HG03521 (cell line): ENCODE measurements at regions not wholly inside any gene's neighbourhood (a gene's known extent, or its start where the extent isn't known, plus 50 kb on each side); places are given as distances from the start of the nearest gene placed in this dataset.

Source experiments
- ATAC-seq: cut with Tn5 transposase; IDR thresholded peaks from one replicate; pipeline ENCODE4 v1.9.1; 2021; ENCODE audit warnings: mild to moderate bottlenecking, moderate library complexity; ENCODE audit not compliant: unreplicated experiment

DNA sequence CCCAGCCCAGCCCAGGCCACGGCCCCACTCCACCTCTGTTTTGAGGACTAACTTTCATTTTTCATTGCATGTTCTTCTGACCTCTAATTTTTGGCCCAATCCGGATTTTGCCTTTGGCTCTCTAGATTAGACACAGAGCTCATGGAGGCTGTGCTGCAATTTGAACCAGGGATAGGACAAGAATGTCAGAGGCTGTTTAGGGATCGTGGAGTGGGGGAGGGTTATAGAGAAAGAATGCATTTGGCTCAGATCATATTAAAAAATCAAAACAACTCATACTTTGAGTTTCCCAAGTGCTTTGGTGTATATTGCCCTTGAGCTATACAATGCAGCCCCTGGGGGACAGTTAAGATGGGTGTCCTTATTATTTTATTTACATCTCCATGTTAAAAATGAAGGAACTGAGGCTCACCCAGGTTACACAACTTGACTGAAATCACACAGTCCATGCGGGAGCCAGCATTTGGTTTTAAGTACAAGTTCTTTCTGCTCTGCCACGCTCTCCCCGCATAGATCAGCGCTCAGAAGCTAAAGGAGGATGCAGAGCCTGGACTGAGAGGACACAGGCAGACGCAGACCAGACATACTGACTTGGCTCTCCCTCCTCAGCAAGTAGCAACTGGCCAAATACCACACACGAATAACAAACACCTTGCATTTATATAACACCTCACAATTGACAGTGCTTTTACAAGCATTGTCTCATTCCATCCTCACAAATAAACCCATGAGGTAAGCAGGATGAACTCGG, 126.4 kb upstream of the RAI14 start:
- no peak for ATAC-seq

GRCh38 chr5:34530637-34531036, 125.5 kb upstream of the RAI14 start:
- no peak for ATAC-seq

- no peak for ATAC-seq
Observed at GRCh38 chr5:34531751-34532360, 124.3 kb upstream of the RAI14 start.

DNA sequence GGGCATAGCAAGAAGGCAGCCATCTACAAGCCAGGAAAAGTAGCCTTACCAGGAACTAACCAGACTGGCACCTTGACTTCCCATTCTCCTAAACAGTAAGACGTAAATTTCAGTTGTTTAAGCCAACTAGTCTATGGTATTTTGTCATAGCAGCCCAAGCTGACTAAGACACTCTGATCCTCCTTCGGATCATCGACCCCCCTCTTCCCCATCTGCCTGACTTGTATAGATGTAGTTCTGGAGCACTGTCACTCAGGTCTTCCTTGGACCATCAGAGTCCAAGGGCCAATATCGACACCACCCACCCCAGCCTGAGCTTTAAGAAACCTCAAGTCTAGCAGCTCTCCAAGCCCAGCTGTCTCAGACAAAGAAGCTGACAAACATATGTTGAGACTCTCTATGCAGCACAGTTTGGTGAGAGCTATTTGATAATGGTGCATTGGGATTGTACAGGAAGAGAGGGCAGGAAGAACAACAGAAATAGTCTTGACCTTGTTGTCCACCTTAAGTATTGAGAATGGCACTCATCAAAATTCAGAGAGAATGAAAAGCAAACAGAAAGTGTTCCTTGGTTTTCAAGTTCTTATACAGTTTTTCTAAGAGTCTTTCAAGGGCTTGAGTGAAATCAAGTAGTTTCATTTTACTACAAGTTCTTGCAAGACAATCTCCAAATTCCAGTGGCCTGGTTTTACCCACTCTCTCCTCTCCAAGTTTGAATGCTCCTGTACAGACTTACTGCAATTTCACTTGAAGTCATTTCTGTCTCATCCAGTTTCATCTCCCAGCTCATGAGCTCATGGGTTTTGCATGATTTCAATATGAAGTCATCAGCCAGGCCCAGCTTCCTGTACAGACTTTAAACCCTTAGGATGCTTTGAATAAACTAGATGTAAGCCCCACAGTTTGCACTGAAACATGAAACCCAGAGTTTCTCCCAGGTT, 122.3 kb upstream of the RAI14 start:
- ATAC-seq = peak; percentile 65

GRCh38 chr5:34534523-34535103, 121.5 kb upstream of the RAI14 start:
- ATAC-seq = no peak

GRCh38 chr5:34535433-34535832, 120.7 kb upstream of the RAI14 start:
- no peak for ATAC-seq

DNA sequence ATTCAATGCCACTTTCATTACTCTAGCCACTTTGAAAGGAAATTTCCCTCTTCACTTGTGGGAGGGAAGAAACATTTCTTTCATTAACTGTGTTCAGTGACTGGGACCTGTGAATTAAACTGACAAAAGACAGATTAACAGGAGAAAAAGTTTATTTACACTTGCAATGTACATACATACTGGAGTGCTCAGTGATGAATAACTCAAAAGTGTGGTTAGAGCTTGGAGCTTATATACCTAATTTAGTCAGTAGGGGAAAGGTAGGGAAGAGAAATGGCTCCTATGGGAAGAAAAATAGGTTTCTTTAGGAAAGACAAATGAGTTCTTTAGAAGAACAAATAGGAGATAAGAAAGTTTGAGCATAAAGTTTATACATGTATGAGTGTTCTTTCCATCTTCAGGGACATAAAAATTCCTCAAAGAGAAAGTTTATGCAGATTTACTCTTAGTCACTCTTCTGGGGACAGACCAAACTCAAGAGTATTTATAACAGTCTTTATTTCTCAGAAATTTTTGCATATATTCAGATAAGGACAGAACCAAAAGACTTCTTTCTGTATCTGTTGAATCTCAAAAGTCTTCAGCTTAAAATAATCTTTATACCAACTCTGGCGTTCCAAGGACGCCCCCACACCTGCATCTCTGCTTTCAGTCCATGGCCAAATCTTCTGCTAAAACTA, 120.0 kb upstream of the RAI14 start:
- ATAC-seq = no peak

DNA sequence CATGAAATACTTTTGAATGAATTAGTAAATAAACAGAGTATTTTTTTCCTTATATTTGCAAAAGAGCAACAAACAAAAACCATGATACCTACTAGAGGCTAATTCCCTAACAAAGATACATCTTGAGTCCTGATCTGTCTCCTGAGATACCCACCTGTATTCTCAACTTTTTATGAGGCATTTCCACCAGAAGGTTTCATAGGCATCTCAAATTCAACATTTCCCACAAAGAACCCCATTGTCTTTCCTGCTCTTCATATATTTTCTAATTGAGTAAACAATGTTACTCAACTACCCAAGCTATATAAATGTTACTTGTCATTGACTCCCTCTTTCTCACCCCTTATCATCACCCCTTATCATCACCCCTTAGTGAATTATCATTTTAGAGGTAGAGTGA, 119.4 kb upstream of the RAI14 start:
- no peak for ATAC-seq

- ATAC-seq = no peak
Observed at GRCh38 chr5:34538026-34538672, 118.0 kb upstream of the RAI14 start.

DNA sequence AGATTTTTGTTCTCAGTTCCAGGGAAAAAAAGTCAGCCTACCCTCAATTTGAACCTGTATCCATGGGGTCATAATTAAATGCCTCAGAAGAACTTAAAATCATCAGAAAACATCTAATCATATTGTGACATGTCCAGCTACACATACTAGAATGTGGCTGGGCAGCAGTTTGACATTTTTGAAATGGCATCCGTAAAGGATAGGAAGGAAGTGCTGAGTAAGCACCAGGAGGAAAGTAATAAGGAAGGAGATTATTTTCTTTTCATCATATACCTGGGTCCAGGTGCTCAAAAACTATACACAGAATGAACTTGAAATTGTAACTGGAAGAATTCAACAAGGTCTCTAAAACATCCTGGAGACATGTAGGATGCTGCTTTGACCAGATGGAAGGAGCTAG, 116.9 kb upstream of the RAI14 start:
- no peak for ATAC-seq

GRCh38 chr5:34541067-34541466, 115.1 kb upstream of the RAI14 start:
- no peak for ATAC-seq

GRCh38 chr5:34542818-34543217, 113.3 kb upstream of the RAI14 start:
- ATAC-seq = no peak

DNA sequence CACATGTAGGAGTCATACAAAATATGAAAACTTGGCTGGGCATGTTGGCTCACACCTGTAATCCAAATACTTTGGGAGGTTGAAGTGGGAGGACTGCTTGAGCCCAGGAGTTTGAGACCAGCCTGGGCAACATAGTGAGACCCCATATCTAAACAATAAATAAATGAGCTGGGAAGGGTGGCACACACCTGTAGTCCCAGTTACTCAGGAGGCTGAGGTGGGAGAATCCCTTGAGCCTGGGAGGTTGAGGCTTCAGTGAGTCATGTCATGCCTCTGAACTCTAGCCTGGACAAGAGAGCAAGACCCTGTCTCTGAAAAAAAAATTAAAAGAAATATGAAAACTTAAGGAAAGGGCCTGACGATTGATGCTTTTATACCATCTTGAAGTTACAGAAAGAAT, 112.4 kb upstream of the RAI14 start:
- no peak for ATAC-seq

- no peak for ATAC-seq
Observed at GRCh38 chr5:34544403-34544802, 111.7 kb upstream of the RAI14 start.

DNA sequence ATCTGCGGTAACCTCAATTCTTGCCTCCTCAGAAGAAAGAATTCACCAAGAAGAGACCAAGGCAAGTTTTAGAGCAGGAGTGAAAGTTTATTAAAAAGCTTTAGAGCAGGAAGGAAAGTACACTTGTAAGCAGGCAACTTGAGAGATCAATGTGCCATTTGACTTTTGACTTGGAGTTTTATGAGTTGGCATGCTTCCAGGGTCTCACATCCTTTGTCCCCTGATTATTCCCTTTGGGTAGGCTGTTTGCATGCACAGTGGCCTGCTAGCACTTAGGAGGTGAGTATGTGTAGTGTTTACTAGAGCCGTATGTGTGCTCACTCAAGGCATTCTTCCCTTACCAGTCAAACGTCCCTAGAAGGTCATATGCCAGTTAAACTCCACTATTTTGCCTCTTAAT, 111.0 kb upstream of the RAI14 start:
- no peak for ATAC-seq

DNA sequence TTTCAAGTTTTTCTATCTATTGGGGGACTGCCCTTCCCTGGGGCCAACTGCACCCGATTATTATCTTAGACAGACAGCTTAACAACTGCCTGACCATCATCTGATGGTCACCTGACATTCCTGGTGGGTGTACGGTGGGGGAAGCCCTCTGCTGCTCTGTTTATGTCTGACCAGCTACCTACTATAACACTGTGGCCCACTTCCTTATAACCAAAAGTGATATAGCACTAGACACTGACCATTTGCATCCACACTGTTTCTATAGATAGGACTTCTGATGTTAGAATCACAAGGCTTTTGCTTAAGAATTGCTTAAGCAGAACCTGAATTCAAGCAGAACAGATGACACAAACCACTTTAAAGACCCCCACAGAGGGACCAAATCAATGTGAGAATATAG, 110.5 kb upstream of the RAI14 start:
- ATAC-seq = no peak

GRCh38 chr5:34547300-34548085, 108.6 kb upstream of the RAI14 start:
- no peak for ATAC-seq

DNA sequence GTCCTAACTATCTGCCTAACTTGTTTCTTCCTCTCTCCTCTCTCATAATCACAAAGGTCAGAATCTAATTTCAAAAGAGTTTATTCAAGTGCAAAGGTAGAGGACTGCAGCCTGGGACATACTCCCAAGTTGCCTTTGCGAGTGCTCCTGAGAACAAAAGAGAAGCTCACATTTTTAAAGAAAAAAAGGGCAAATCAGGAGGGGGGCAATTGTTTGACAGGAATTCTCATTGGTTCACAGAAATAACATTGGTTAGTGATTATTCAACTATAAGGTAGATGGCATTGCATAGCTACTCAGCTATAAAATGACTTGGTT, 108.1 kb upstream of the RAI14 start:
- no peak for ATAC-seq

DNA sequence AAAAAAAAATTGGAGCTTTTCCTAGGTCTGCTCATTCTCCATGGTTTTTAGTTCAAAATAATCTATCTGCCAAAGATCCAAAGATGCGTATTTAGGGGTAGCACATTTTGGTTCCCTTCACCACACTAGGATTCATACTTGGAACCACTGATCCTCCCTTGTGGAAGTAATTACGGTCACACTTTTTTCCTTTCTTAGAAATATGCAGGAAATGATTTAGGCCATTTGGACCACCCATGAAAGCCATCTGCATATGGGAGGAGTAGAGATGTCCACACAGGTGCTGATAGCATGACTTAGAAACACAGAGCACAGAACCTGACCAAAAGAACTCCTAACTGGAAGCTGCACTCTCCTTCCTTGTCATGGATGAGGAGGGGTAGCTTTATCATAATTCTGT, 105.9 kb upstream of the RAI14 start:
- no peak for ATAC-seq

DNA sequence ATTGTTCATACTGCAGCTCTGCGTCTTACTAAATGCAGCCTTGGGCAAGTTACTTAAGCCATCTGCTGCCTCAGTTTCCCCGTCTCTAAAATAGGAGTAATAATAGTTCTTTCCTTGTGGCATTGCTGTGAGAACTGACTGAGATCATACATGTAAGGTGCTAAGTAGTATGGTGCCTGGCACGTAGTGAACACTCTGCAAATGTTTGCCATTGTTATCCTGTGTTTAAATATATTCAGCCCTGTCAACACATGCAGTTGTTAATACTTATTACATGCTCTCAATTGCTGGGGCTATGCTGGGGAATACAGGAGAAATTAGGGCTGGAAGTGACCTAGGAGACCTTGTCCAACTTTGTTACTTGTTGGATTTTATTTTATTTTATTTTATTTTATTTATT, 105.2 kb upstream of the RAI14 start:
- ATAC-seq = no peak
